OCI-LY7 (cell line): ENCODE measurements at regions not wholly inside any gene's neighbourhood (a gene's known extent, or its start where the extent isn't known, plus 50 kb on each side); places are given as distances from the start of the nearest gene placed in this dataset.

Source experiments
- BruUV-seq: library from RNA; stranded (reverse); fragments of 400-500 nt; replicated peaks from 2 replicates; lab custom pipeline; 2021; lab: Mats Ljungman, UMichigan
- CTCF ChIA-PET: fragments of 300-600 bp; sonication (Branson Sonifier 250); formaldehyde crosslinking; loops from one replicate; lab custom pipeline; 2022; ENCODE audit warnings: antibody characterized with exemption; ENCODE audit not compliant: unreplicated experiment; lab: Charles Lee
- POLR2A ChIA-PET: fragments of 300-600 bp; sonication (Branson Sonifier 250); formaldehyde crosslinking; loops from one replicate; lab custom pipeline; 2022; ENCODE audit warnings: antibody characterized with exemption; lab: Charles Lee
- DNase-seq: peaks from one replicate; pipeline ENCODE4 v3.0.0-alpha.2; 2015; ENCODE audit warnings: low spot score
- H2AFZ ChIP-seq: fragments of 200-600 bp; sonication (generic), shearing (Covaris generic); 2 replicates; pipeline ENCODE4 v1.6.1; 2014; ENCODE audit warnings: mild to moderate bottlenecking, antibody characterized with exemption, low read length, moderate library complexity
- H3K27ac ChIP-seq: fragments of 200-600 bp; sonication (generic); 2 replicates; pipeline ENCODE4 v1.5.1; 2014; ENCODE audit warnings: mixed run types, low read depth, mild to moderate bottlenecking, moderate library complexity, low read length, inconsistent platforms; ENCODE audit not compliant: poor library complexity, severe bottlenecking
- H3K36me3 ChIP-seq: fragments of 200-600 bp; sonication (generic); 2 replicates; pipeline ENCODE4 v1.6.1; 2014; ENCODE audit warnings: mild to moderate bottlenecking, antibody characterized with exemption, low read length, moderate library complexity, mixed read lengths; ENCODE audit not compliant: insufficient read depth
- H3K4me1 ChIP-seq: fragments of 200-600 bp; sonication (generic); 2 replicates; pipeline ENCODE4 v1.5.1; 2014; ENCODE audit warnings: mild to moderate bottlenecking, low read length; ENCODE audit not compliant: insufficient read depth, poor library complexity, severe bottlenecking
- H3K4me2 ChIP-seq: fragments of 200-600 bp; sonication (generic); 2 replicates; pipeline ENCODE4 v1.6.1; 2014; ENCODE audit warnings: mild to moderate bottlenecking, low read length
- H3K4me3 ChIP-seq: fragments of 200-600 bp; sonication (generic); 2 replicates; pipeline ENCODE4 v1.5.1; 2014; ENCODE audit warnings: mild to moderate bottlenecking, low read depth, low read length; ENCODE audit not compliant: poor library complexity, severe bottlenecking
- H3K79me2 ChIP-seq: fragments of 200-600 bp; sonication (generic); 2 replicates; pipeline ENCODE4 v1.6.1; 2016; ENCODE audit warnings: low read depth, mild to moderate bottlenecking, low read length, moderate library complexity, mixed read lengths; ENCODE audit not compliant: insufficient read depth
- H3K9me2 ChIP-seq: fragments of 200-600 bp; sonication (generic); 2 replicates; pipeline ENCODE4 v1.6.1; 2016; ENCODE audit warnings: mild to moderate bottlenecking, low read length, mixed read lengths; ENCODE audit not compliant: insufficient read depth
- H3K9me3 ChIP-seq: fragments of 200-600 bp; sonication (generic); 2 replicates; pipeline ENCODE4 v1.6.1; 2014; ENCODE audit warnings: mild to moderate bottlenecking, mixed run types, low read length, mixed read lengths
- H4K20me1 ChIP-seq: fragments of 200-600 bp; sonication (generic); 2 replicates; pipeline ENCODE4 v1.6.1; 2014; ENCODE audit warnings: mild to moderate bottlenecking, antibody characterized with exemption, low read length, moderate library complexity, mixed read lengths; ENCODE audit not compliant: insufficient read depth
- CTCF ChIP-seq: fragments of 200-600 bp; sonication (generic); conservative IDR thresholded peaks from 2 replicates; pipeline ENCODE4 v1.5.1; 2014; ENCODE audit warnings: mild to moderate bottlenecking, antibody characterized with exemption, low read length, moderate library complexity, mixed read lengths
- EZH2phosphoT487 ChIP-seq: fragments of 200-600 bp; sonication (generic); IDR thresholded peaks from 2 replicates; pipeline ENCODE4 v1.6.1; 2018; ENCODE audit warnings: low read depth, borderline replicate concordance, mild to moderate bottlenecking, mixed run types, antibody characterized with exemption, low read length, moderate library complexity, mixed read lengths
- intact Hi-C: fragments of 100-400 bp; cut with micrococcal nuclease; formaldehyde crosslinking; loops from one replicate; pipeline ENCODE4 v1.10.0; 2022; ENCODE audit not compliant: unreplicated experiment

GRCh38 chr15:100713163-100713867 lies 110.9 kb downstream of the ASB7 start:
- BruUV-seq = no TSS peak
- Histone ChIP-seq H2AFZ (no peak overlapping the region), H3K9me3 (no peaks in the 10 kb centered on the region), H3K79me2 (no peaks in the 10 kb centered on the region), H3K27ac (no peak overlapping the region), H3K4me3 (no peak overlapping the region), H4K20me1 (no peaks in the 10 kb centered on the region), H3K4me2 (no peak overlapping the region), H3K36me3 (no peaks in the 10 kb centered on the region), H3K4me1 (no peaks in the 10 kb centered on the region), H3K9me2 (no peaks in the 10 kb centered on the region)
- TF ChIP-seq CTCF = no peak
- DNase-seq = no peak
- ChIA-PET POLR2A (interaction anchor here (1.0 kb wide), 1 partner anchor 50 kb away, joined by 3 read pairs; no protein-coding TSS in a partner anchor), CTCF (no interaction called here)
- intact Hi-C loops = no loop called here

- ChIA-PET POLR2A (interaction anchor here (0.6 to 1.0 kb wide), 2 partner anchors 49 to 172 kb away, joined by 3 read pairs; no protein-coding TSS in a partner anchor), CTCF (no interaction called here)
- Histone ChIP-seq H2AFZ (no peak overlapping the region), H3K9me3 (no peaks in the 10 kb centered on the region), H3K4me1 (no peaks in the 10 kb centered on the region), H3K4me3 (no peak overlapping the region), H3K27ac (no peak overlapping the region), H3K79me2 (no peaks in the 10 kb centered on the region), H3K4me2 (no peak overlapping the region), H3K9me2 (no peaks in the 10 kb centered on the region), H3K36me3 (no peaks in the 10 kb centered on the region), H4K20me1 (no peaks in the 10 kb centered on the region)
- intact Hi-C loops = no loop called here
- TF ChIP-seq CTCF (no peak), EZH2phosphoT487 (no peak)
- no TSS peak for BruUV-seq
- no peak for DNase-seq
Measured at GRCh38 chr15:100714034-100714748, 111.8 kb downstream of the ASB7 start.
